ENCODE measurements at regions not wholly inside any gene's neighbourhood (a gene's known extent, or its start where the extent isn't known, plus 50 kb on each side); places are given as distances from the start of the nearest gene placed in this dataset.

- Histone ChIP-seq H3K36me3 (no peaks in the 10 kb centered on the region), H3K4me3 (no peak overlapping the region), H3K27ac (replicated peaks in 1 of 4) (no peak overlapping the region), H3K4me1 (peaks cover 0 to 16% (median 11%) of the 10 kb centered on the region in 4 donors), H3K9me3 (no peaks in the 10 kb centered on the region), H3K27me3 (no peaks in the 10 kb centered on the region)
- TF ChIP-seq POLR2AphosphoS5 (IDR thresholded peaks at IDR 0.05) (no peak), EP300 (IDR thresholded peaks at IDR 0.05) (no peak), CTCF (IDR thresholded peaks at IDR 0.05) (no peak), POLR2A (IDR thresholded peaks at IDR 0.05; ENCODE audit: low read depth) (no peak)
- intact Hi-C loops (cut with DNase I): no loop called here
- 43% methylated on average over 1 of the region's 1 CpG for WGBS
- DNase-seq (ENCODE audit: extremely low spot score): no peak
Observed at GRCh38 chr7:69272101-69272500, 326.2 kb upstream of the AUTS2 start.

- WGBS: 64% methylated on average over 3 of the region's 3 CpGs
- Histone ChIP-seq H3K27me3 (no peaks in the 10 kb centered on the region), H3K4me1 (peaks cover 0 to 16% (median 11%) of the 10 kb centered on the region in 4 donors), H3K36me3 (no peaks in the 10 kb centered on the region), H3K9me3 (no peaks in the 10 kb centered on the region), H3K27ac (replicated peaks in 1 of 4) (no peak overlapping the region), H3K4me3 (no peak overlapping the region)
- intact Hi-C loops (cut with DNase I): no loop called here
- no peak for TF ChIP-seq POLR2A (IDR thresholded peaks at IDR 0.05; ENCODE audit: low read depth)
- TF ChIP-seq POLR2AphosphoS5 (IDR thresholded peaks at IDR 0.05): no peak
- no peak for TF ChIP-seq EP300 (IDR thresholded peaks at IDR 0.05)
- TF ChIP-seq CTCF (IDR thresholded peaks at IDR 0.05): no peak
- DNase-seq (ENCODE audit: extremely low spot score): no peak
Observed at GRCh38 chr7:69276011-69276729, 322.1 kb upstream of the AUTS2 start.

GRCh38 chr7:69277366-69277765 lies 320.9 kb upstream of the AUTS2 start:
- H3K4me3 ChIP-seq: no peak overlapping the region
- intact Hi-C loops (cut with DNase I): no loop called here
- H3K36me3 ChIP-seq: no peaks in the 10 kb centered on the region
- no peaks in the 10 kb centered on the region for H3K9me3 ChIP-seq
- H3K27me3 ChIP-seq: no peaks in the 10 kb centered on the region
- no peak for DNase-seq (ENCODE audit: extremely low spot score)
- H3K27ac ChIP-seq (replicated peaks in 1 of 4): no peak overlapping the region
- peaks cover 0 to 10% (median 7%) of the 10 kb centered on the region in 4 donors for H3K4me1 ChIP-seq
- 70% methylated on average over 5 of the region's 5 CpGs for WGBS
- no peak for TF ChIP-seq CTCF (IDR thresholded peaks at IDR 0.05)
- TF ChIP-seq POLR2A (IDR thresholded peaks at IDR 0.05; ENCODE audit: low read depth): no peak
- no peak for TF ChIP-seq EP300 (IDR thresholded peaks at IDR 0.05)
- no peak for TF ChIP-seq POLR2AphosphoS5 (IDR thresholded peaks at IDR 0.05)

GRCh38 chr7:69282946-69283345 lies 315.3 kb upstream of the AUTS2 start:
- H3K9me3 ChIP-seq: no peaks in the 10 kb centered on the region
- no peaks in the 10 kb centered on the region for H3K36me3 ChIP-seq
- intact Hi-C loops (cut with DNase I): no loop called here
- H3K27me3 ChIP-seq: no peaks in the 10 kb centered on the region
- no peak overlapping the region for H3K4me3 ChIP-seq
- 82% methylated on average over 3 of the region's 3 CpGs for WGBS
- peak overlapping the region in 1 of 4 donors; percentile 40 for H3K27ac ChIP-seq (replicated peaks in 1 of 4)
- no peak for DNase-seq (ENCODE audit: extremely low spot score)
- TF ChIP-seq EP300 (IDR thresholded peaks at IDR 0.05) (no peak), POLR2A (IDR thresholded peaks at IDR 0.05; ENCODE audit: low read depth) (no peak), CTCF (IDR thresholded peaks at IDR 0.05) (no peak), POLR2AphosphoS5 (IDR thresholded peaks at IDR 0.05) (no peak)
- peaks cover 10 to 23% (median 11%) of the 10 kb centered on the region in 4 donors for H3K4me1 ChIP-seq

GRCh38 chr7:69283421-69283820 lies 314.9 kb upstream of the AUTS2 start:
- H3K4me3 ChIP-seq: no peak overlapping the region
- 30% methylated on average over 8 of the region's 8 CpGs for WGBS
- H3K4me1 ChIP-seq: peaks cover 10 to 23% (median 11%) of the 10 kb centered on the region in 4 donors
- peak overlapping the region in 1 of 4 donors; percentile 40 for H3K27ac ChIP-seq (replicated peaks in 1 of 4)
- intact Hi-C loops (cut with DNase I): no loop called here
- H3K36me3 ChIP-seq: no peaks in the 10 kb centered on the region
- TF ChIP-seq CTCF (IDR thresholded peaks at IDR 0.05): no peak
- no peak for TF ChIP-seq EP300 (IDR thresholded peaks at IDR 0.05)
- no peak for TF ChIP-seq POLR2A (IDR thresholded peaks at IDR 0.05; ENCODE audit: low read depth)
- no peak for TF ChIP-seq POLR2AphosphoS5 (IDR thresholded peaks at IDR 0.05)
- H3K9me3 ChIP-seq: no peaks in the 10 kb centered on the region
- DNase-seq (ENCODE audit: extremely low spot score): no peak
- no peaks in the 10 kb centered on the region for H3K27me3 ChIP-seq

All from esophagus muscularis mucosa (tissue), 4 donors.